Activated T-cell treated with anti-CD3 and anti-CD28 coated beads for 48 hours (primary cell): ENCODE measurements at regions not wholly inside any gene's neighbourhood (a gene's known extent, or its start where the extent isn't known, plus 50 kb on each side); places are given as distances from the start of the nearest gene placed in this dataset.

Source experiments
- DNase-seq: peaks from one replicate; pipeline ENCODE4 v3.0.0-alpha.2; 2020; ENCODE audit warnings: low read depth

DNA sequence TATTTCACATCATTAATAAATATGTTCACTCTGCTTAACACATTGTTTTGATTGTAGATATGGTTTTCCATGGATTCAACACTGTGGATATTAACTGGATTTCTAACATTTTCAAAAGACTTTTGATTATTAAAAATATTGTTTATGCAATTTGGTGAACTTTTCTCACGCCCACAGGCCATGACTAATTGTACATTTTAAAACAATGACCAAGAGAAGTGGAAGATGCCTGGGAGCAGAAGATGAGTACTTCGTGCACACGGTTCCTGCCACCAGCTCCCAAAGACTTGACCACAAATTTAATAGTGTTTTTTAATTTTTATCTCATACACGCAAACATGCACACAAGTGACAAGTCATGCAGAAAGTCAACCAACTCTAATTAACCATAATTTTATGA lies 451.0 kb upstream of the ADARB2 start:
- DNase-seq: no peak

DNA sequence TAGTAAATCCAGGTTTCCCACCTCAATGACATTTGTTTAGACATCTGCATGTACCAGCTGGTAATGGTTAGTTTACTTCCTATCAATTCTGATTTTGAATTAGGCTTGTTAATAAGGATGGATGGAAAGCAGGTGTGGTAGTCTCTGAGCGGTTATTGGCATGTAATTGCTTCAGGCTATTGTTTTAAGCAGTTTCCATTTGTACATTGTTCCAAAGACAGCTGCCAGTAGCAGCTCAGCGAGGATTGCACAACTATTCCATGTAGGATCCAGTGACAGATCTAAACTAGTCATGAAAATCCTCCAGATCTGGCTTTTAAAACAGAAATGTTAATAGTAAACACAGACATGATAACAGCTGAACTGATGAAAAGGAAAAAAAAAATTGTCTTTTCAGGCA lies 436.0 kb upstream of the ADARB2 start:
- no peak for DNase-seq

DNA sequence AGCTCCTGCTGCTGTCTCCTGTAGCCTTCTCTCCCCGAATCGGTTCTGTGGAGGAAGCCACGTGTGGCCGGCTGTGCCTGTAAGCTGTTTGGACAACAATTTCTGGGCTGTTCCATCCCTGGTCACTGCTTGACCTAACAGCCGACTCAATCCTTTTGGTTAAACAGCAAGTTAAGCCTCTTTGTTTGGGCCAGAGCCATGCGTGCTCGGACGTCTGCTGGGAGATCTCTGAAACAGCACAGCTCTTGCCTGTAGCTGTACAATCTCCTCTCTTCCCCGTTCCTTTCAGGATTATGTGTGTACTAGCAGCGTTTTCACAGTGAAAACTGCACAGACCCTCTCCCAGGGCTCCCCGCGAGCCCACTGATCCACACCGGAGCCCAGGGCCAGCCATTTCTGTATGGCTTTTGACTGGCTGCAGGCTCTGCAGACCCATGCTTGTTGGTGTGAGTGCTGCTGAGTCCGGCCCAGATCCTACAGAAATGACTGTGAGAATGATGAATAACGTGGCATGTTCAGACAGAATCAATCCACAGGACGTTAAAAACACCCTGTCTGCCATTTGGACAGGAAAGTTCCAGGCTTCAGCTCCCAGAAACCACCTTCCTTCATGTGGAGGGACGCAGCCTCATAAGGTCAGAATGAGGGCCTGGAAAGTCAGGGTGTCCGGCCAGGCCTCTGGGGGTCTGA lies 428.6 kb upstream of the ADARB2 start:
- DNase-seq: no peak

DNA sequence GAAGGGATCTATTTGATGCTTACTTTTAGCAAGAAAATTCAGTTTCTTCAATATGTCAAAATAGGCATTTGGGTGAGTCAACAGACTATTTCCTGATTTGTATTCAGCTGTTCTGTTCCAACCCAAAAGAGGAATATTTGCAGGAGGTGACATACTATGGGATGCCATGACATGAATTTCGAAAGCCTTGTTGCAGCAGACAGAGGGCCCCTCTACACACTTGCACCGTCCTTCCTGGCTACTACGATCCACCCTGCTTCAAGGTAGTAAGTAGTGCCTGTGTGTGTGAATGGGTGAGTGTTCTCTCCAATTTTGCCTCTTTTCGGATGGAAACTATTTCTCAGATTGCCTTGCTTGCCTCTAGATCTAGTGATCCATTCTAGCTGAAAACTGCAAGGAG lies 413.0 kb upstream of the ADARB2 start:
- DNase-seq: no peak

DNA sequence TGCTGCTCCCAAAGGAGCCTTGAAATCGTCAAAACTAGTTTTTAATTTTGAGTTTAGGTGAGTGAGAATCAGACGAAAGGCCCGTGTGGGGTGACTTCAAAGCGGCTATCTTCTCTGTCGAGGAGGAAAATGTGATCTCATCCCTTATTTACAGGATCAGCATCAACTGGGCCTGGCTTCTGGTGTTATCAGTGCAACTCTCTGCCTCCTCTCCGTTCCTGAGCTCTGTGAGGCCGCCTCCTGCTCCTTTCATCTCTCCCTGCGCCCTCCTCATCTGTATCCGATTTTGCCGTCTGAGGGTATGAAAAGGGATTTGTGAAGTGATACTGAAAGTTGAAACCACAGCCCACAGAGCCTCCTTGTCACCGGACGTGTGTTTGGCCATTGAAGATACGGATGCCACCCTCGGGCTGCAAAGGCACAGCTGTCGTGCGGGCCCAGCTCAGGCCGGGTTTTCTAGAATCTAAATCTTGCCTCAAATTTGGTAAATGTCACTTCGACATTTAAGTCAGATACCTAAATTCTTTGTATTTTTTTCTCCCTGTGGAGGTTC lies 408.7 kb upstream of the ADARB2 start:
- no peak for DNase-seq

DNA sequence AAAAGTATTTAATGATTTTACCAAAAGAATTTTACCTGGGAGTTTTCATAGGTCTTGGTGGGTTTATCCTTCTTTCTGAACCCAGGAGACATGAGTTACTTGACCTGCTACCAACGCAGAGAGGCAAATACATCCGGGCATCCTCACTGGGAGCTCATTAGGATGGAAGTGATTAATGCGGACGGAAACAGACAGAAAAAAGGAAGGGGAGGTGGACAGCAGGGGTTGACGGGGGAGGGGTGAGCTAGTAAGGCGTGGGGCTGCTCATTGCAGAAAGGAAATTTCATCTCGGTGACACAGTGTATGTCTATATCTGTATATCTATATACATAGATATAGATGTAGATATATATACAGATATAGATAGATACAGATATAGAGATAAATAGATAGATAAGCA lies 408.2 kb upstream of the ADARB2 start:
- DNase-seq: no peak

DNA sequence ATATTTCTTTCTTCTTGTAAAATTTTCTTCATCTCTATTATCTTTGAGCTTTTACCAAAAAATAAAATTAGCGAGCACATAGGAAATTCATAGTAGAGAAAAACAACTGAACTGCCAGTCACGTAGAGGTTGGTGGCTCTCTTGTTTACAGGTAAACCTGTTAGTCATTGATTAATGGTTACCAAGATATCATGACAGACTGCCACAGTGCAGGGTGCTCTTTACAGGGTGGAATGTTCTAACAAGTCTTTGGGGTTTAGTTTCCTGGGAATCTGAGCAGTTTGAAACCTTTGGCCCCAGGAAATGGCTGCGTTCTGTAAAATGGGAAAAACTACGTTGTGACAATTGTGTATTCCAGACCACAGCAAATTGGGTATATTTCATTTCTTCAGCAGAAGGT lies 407.3 kb upstream of the ADARB2 start:
- no peak for DNase-seq

DNA sequence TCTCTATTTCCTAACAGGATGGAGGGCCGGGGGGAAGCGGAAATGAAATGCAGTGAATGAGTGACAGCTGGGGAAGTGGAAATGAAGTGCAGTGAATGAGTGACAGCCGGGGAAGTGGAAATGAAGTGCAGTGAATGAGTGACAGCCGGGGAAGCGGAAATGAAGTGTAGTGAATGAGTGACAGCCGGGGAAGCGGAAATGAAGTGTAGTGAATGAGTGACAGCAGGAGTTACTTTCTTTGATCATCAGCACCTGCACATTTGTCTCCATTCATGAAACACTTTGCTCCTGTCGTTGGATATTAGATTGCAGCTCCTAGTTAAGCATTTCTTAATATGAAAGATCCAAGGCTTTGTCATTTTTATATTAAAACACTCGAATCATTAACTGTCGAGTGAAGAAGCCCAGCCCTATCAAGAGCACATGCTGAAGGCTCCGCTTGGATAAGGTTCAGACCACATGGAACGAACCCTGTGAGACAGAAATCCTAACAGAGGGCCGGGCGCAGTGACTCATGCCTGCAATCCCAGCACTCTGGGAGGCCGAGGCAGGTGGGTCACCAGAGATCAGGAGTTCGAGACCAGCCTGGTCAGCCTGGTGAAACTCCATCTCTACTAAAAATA lies 406.0 kb upstream of the ADARB2 start:
- no peak for DNase-seq

DNA sequence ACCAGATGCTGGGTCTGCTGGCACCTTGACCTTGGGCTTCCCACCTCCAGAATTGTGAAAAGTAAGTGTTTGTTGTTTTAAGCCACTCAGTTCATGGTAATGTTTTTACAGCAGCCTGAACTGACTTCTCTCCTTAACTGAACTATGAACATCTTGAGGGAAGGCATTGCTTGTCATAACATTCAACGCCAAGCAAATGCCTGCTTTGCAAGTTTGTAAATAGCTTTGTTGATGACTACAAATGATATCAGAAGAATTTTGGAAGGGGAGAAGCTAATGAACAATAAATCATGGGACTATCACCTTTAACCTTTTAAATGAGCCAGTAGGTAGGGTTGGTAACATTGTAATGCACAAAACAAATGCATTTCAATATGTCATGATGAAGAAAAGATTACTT lies 402.4 kb upstream of the ADARB2 start:
- DNase-seq: no peak

DNA sequence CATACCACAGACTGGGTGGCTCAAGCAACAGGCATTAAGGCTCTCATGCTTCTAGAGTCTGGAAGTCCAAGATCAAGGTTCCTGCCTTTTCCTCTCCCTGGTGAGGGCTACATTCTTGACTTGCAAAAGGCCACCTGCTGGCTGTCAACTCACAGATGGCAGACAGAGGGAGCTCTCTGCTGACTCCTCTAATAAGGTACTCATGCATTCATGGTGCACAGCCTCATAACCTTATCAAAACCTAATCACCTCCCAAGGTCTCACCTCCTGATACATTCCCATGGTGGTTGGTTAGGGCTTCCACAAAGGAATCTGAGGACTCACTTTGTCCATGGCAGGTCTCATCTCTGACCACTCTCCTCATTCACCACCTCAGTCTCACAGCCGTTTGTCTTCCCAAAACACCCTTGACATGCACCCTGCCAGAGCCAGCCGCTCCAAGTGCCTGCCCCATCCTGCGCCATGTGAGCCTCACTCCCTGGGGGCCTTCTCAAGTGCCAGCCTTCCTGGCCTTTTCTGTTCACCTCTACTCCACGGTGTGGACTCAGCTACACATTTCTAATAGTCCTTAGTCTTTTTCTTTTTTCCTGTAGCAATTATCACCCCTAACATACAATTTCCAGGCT lies 400.3 kb upstream of the ADARB2 start:
- DNase-seq: no peak

DNA sequence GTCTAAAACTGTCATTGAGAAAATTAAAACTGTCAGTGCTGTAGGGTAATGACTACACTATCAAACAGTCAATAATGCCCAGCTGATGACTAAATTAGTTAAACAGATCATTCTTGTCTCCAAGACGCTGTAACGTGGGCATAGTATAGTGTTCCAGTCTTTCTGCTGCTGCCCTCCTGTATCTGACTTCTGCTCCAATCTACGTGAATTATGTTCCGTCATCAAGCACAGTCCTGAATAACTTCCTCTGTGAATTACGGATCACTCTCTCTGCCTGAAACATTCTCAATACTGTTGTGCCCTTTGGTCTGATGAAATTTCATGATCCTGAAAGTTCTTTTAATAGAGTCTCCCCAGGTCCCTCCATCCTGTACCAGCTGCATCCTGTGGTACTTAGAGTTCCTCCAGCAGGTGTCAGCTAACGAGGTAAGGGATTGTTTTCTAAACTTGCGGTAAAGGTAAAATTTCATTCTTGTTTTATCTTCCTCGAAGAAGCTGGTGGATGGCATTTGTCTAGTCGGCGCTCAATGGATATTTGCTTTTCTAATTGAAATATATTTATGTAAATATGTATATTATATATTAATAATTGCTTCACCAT lies 393.5 kb upstream of the ADARB2 start:
- no peak for DNase-seq

DNA sequence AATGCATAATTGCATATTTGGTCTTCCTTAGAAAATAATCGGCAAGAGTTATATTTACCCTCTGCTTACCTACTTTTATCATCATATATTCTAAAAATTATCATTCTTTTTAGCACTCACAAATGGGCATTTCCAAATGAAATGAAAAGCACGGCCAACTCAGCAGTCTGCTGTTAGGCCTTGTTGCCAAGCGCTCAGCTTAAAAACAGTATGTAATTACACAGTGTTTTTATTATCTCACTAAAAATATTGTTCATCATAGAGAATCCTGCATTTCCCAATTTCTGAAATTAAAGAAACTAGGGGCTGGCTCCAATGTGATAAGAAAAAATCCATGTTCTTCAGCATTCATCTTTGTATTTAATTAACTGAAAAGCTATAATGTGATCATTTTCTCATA lies 391.7 kb upstream of the ADARB2 start:
- no peak for DNase-seq

DNA sequence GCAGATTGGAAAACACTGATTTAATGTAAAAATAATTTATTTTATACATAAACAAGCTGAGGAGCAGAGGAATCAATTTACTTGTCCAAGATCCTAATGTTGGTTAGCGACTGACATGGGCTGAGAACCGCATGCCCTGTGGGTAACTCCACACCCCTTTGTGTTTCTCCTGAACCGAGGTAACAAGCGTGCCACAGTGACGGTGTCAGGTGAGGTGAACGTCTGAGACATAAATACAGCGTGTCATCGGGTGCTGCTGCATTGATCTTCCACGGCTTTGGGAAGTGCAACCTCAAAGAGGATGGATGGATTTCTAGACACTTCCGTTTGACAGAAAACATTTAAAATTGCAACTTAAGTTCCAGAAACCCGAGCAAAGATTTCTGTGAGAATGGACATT lies 386.8 kb upstream of the ADARB2 start:
- DNase-seq: no peak

DNA sequence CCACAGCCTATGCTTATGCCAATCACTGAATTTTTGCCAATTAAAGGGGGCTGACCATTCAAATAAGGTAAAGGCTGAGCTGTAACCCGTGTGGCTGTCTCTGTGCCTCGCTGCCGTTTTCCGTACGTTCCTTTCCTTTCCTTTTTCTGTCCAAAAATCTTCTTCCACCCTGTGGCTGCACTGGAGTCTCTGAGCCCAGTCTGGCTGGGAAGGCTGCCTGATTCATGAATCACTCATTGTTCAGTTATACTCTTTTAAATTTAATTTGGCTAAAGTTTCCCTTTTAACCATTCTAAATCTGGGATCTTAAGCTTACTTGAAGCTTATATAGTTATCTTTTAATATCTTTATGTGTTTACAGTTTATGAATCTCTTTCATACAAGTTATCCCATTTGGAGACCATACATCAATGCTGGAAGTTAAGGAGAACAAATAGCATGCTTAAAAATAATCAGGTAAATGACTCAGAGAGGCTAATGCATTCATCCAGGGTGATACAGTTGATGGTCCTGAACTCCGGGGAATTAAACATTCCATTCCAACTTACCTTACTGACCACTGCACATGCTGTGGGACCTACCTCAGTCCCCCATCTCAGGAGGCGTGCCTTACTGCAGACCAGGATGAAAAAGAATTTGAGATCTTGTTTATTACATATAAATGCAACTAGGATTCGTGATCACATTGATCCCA lies 385.3 kb upstream of the ADARB2 start:
- DNase-seq: no peak

DNA sequence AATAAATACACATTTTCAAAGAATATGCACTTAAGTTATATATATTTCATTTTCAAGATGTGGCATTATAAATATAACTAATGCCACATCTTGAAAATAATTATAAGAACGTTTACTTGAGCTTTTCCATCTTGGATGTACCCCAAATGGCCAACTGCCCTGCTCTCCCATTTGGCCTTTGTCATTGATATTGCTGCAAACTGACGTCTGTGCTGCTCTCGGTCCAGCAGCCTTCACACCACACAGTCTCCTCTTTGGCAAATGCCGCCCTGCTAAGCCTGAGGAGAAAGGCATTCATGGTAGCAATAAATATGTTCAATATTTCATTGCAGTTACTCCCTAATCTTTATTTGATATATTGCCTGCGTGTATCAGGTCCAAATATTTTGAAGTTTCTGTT lies 384.6 kb upstream of the ADARB2 start:
- DNase-seq: no peak

DNA sequence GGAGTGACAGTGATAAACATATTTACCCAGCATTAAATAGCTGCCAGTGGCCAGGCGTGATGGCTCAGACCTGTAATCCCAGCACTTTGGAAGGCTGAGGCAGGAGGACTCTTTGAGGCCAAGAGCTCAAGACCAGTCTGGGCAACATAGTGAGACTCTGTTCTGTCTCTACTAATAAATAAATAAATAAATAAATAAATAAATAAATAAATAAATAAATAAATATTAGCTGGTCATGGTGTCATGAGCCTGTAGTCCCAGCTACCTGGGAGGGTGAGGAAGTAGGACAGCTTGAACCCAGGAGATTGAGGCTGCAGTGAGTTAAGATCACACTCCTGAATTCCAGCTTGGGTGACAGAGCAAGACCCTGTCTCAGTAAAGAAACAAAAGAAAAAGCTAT lies 384.0 kb upstream of the ADARB2 start:
- DNase-seq: no peak

DNA sequence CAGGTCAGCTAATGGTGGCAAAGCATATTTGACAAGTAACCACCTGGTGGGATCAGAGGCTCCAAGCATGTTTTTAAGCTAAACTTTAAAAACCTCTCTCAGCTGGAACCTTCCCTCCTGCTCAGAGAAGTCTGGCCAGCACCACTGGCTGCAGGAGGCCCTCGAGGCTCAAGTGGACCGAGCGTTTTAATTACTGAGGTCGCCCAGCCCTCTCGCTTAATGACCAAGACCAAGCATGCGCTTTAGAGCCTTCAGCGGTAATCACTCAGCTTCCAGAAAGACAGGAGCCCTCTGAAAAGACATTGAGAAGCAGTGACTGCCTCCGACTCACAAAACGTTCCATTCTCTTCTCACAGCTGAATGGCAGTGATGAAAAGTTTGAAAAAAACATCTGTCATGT lies 383.4 kb upstream of the ADARB2 start:
- no peak for DNase-seq

DNA sequence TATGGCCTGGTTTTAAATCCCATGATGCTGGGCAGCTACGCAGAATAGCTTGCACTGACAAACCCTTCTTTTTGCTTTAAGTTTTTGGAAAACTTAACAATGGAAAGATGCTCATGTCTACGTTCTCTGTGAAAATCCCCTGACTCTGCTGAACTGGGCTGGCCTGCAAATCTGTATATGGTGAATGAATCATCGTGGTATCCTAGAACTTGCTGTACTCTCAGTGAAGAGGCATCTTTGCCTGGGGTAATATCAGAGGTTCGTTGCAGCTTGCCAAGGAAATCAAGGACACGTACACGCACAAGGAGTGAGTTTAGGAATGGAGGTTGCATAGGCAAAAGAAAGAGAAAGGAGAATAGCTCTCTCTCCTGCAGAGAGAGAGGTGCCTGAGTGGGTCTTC lies 382.0 kb upstream of the ADARB2 start:
- DNase-seq: no peak

DNA sequence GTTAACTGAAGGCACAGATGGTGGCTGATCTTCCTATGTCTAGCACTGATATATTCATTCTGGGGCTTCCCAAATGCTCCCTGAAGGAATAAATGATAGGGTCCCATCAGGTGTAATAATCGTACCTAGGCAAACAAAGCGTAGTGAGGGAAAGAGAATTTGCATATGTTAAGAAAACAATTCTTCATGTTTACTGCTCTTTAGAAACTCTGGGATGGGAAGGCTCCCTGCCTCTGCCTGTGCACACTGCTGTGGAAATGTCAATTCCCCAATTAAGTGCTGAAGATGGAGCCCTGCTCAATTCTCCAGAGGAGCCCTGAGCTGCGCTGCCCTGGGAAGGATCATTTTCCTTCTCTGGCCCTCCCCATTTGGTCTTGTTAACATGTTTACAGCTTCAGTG lies 380.9 kb upstream of the ADARB2 start:
- DNase-seq: no peak

DNA sequence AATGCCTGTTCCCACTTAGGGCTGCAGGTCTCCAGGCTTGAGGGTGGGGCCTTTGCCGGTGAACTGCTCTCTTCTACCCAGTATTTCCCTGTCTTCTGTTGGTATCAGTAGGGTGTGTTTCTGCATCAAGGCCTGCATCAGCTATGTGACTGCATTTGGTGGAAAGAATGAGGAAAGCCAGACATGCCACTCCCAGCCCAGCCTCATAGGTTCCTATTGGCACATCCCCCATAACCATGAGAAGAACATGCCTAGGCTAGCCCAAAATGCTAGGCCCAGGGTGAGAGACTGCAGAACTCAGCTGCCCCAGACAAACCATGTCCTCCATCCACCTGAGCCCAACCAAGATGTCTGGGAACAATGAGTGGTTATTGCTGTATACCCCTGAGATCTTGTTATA lies 380.3 kb upstream of the ADARB2 start:
- DNase-seq: no peak

DNA sequence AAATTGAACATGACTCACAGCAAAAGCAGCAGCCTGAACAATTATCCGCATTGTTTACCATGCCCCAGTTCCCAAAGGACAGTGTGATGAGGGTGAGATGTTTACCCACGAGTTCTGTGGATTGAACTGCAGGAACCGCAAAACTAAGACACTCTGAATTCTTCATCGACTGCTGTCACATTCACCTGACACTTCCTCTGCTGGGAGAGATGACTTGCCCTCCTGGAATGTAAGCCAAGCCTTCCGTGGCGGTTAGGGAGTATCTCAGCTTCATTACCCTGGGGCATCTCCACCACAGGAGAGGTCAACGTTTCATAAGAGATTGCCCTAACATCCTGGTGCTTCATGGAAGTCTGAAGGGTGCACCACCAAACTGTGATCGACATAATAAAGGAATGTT lies 374.6 kb upstream of the ADARB2 start:
- no peak for DNase-seq

DNA sequence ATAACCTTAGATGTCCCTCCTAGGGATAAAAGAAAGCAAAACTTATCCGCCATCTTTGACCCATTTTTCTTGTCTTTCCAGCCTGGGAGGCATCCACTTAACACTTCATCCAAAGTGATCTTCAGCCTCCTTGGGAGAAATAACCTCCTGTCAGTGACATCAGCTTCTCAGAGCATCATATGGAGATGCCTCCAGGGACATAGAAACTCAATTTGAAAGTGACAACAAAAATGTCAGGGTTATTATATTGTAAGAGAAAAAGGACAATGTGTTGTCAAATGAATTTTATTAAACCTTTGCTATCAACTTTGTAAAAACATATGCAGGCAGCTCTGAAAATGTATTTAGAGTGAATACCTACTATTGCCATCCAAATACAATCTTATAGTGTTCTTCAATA lies 371.2 kb upstream of the ADARB2 start:
- no peak for DNase-seq

DNA sequence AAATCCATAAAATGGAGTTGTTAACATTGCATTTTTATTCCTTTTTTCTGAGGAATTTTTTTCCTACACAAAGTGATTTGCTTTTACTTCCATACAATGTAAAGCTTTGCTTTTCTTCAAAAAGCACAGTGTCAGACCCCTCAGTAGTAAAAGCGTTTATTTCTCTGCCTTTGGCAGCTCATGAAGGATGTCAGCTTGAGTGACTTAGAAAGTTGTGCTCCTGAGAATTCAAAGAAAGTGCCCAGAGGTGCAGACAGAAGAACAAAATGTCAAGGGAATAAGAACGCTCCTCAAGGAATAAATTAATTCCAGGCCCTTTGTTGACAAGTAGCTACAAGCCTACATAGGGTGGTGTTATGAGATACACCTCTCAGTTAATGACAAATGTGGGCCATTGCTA lies 369.3 kb upstream of the ADARB2 start:
- no peak for DNase-seq
